GM19025 (cell line): ENCODE measurements at regions not wholly inside any gene's neighbourhood (a gene's known extent, or its start where the extent isn't known, plus 50 kb on each side); places are given as distances from the start of the nearest gene placed in this dataset.
A peak's percentile ranks its signal among the peaks of the same experiment; 100 is the strongest.

Experiments used
- ATAC-seq: cut with Tn5 transposase; IDR thresholded peaks from one replicate; pipeline ENCODE4 v1.9.1; 2021; ENCODE audit warnings: mild to moderate bottlenecking, low read depth, moderate library complexity; ENCODE audit not compliant: unreplicated experiment

GRCh38 chr4:64614276-64614675, 205.0 kb upstream of the TECRL start:
- ATAC-seq, result no peak

GRCh38 chr4:64613046-64613445, 203.8 kb upstream of the TECRL start:
- ATAC-seq, result no peak

GRCh38 chr4:64598066-64598465, 188.8 kb upstream of the TECRL start:
- ATAC-seq, result no peak

GRCh38 chr4:64594723-64595122, 185.5 kb upstream of the TECRL start:
- ATAC-seq, result no peak

DNA sequence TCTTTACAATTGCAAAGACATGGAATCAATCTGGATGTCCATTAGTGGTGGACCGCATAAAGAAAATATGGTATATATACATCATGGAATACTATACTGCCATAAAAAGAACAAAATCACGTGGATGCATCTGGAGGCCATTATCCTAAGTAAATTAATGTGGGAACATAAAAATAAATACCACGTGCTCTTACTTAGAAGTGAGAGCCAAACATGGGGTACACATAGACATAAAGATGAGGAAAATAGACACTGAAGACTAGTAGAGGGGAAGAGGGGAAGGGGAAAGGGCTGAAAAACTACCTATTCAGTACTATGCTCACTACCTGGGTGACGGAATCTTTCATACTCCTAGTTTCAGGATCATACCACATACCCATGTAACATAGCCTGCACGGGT, 179.3 kb upstream of the TECRL start:
- ATAC-seq, result no peak

DNA sequence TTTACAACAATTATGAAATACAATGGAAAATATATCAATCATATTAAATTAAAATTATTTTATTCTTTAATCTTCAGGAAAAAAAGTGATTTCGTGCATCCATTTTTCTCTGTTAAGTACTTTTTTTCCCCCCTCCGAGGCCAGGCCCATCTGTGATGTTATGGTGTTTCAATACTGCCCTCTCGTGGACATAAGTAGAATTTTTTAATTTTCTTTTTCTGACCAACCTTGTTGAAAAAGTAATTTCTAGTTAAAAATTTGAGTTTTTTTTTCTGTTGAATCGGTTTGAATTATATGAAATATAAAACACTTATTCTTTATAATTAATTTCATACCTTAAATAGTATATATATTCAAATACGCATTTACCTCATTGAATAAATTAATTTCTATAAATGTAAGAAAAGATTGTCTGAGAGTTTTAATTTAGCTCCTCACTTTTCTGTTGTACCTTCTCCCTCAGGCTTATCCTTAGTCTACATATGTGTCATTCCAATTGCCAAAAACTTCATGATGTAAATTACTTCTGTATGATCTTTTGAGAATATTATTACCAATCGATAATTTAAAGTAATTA, 175.8 kb upstream of the TECRL start:
- no peak for ATAC-seq

- ATAC-seq, result no peak
Measured at GRCh38 chr4:64584125-64584524, 174.9 kb upstream of the TECRL start.

DNA sequence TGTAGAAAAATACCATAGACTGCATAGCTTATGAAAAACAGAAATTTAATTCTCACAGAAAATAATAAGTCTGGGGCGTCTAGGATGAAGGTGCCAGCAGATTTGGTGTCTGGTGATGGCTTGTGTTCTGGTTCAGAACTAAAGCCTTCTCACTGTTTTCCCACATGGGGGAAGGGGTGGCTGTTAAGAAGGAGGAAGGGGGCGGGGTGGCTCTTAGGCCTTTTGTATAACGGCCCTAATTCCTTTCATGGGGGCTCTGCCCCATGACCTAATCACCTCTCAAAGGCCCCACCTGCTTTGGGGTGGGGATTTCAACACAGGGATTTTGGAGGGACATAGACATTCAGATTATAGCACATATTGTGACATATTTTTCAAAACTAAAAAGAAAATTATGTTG, 173.2 kb upstream of the TECRL start:
- no peak for ATAC-seq

- ATAC-seq, result no peak
Measured at GRCh38 chr4:64581422-64581821, 172.2 kb upstream of the TECRL start.

GRCh38 chr4:64564126-64564525, 154.9 kb upstream of the TECRL start:
- no peak for ATAC-seq

- no peak for ATAC-seq
Measured at GRCh38 chr4:64559571-64559970, 150.3 kb upstream of the TECRL start.

DNA sequence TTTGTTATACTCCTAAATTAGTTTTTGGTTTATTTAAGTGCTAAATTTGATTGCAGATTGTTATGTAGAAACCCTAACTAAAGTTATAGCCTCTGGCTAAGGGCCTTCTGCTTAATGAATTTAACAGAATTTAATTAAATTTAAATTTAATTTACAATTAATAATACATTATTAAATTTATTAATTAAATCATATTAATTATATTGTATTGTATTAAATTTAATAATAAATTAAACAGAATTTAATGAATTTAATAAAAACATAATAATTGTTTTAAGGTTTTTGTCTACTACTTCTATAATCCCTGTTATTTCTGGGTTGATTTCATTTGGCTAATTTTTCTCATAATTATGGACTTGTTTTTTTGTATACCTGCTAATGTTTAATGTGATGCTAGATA, 141.9 kb upstream of the TECRL start:
- ATAC-seq, result no peak

DNA sequence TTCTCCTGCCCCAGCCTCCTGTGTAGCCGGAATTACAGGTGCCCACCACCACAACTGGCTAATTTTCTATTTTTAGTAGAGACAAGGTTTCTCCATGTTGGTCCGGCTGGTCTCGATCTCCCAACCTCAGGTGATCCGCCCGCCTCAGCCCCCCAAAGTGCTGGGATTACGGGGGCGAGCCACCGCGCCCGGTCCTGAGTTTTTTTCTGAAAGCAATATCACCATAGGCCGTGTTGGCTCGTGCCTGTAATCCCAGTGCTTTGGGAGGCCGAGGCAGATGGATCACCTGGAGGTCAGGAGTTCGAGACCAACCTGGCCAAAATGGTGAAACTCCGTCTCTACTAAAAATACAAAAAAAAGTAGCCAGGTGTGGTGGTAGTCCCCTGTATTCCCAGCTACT, 136.3 kb upstream of the TECRL start:
- ATAC-seq, result no peak

DNA sequence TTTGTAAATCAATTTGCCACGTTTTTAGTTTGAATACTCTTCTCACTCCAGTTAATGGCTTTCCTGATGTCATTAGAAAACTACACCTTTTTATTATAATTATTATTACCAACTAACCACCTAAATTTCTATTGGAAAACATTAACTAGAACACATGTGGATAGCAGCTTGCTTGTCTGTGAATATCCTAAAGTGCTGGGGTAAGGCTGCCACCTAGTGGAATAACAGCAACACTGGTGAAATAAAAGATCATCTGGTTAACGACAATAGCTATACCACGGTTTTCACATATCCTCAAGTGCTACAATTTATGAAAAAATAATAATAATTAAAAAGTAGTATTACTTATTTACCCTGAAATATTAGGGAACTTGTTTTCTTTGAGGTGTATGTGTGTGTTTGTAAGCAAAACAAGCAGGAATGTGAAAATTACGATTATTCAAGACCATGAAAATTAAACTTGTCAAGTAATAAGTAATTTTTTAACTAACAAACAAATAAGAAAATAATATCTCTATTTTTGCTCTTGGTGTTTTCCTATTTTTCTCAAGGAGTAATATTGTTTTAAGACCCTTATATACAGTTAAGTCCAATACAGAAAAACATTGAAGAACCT, 130.1 kb upstream of the TECRL start:
- ATAC-seq, result peak; percentile 93

- no peak for ATAC-seq
Measured at GRCh38 chr4:64538219-64538618, 129.0 kb upstream of the TECRL start.

- no peak for ATAC-seq
Measured at GRCh38 chr4:64533637-64534036, 124.4 kb upstream of the TECRL start.

GRCh38 chr4:64533159-64533558, 123.9 kb upstream of the TECRL start:
- no peak for ATAC-seq

GRCh38 chr4:64520421-64520820, 111.2 kb upstream of the TECRL start:
- no peak for ATAC-seq

DNA sequence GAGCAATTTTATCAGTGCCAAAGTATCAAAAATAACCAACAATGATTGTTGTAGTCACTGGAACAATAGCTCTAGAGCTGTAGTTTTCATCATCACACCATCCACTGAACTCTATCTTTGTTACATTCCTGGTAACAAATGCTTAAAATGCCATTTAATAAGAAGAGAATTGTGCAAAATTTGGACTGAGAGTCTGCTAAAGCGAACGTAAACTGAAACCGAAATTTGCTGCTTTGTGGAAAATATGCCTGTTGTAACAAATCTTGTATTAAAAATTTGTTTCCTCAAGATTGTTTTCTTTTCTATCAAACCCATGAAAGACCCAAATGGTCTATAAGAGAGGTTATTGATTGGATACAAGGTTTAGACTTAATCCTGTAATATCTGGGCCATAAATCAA, 109.3 kb upstream of the TECRL start:
- no peak for ATAC-seq

- no peak for ATAC-seq
Measured at GRCh38 chr4:64516176-64516575, 106.9 kb upstream of the TECRL start.

- no peak for ATAC-seq
Measured at GRCh38 chr4:64508089-64508488, 98.8 kb upstream of the TECRL start.

DNA sequence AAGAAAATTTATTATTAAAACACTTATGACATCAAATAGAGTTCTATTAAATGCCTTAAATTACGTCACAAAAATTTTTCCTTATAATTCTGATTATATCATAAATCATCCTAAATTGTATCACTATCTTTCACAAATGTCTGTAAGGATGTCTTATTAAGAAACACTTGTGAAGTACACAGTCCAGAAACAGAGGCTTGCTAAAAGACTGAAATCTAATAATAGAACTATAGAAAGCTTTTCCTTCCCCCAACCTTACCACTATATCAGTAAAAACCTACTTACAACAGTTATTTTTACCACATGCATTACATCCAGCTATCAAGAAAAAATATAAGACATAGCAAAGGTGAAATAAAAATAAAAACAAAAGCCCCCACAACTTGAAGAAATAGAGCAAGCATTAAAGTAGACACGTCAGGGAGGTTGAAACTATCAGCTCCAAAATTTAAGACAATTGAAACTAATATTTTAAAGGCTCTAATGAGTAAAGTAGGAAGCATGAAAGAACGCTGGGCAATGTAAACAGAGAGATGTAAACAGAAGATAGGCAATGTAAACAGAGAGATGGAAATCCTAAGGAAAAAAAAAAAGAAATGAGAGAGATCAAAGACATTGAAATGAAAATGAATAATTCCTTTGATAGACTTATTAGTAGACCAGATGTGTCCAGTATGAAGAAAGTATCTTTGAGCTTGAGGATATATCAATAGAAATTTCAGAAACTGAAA, 94.9 kb upstream of the TECRL start:
- ATAC-seq, result no peak
